Heart left ventricle (tissue), 16 donors: ENCODE measurements at regions not wholly inside any gene's neighbourhood (a gene's known extent, or its start where the extent isn't known, plus 50 kb on each side); places are given as distances from the start of the nearest gene placed in this dataset.
A peak's percentile ranks its signal among the peaks of the same experiment; 100 is the strongest.

Experiments used
- ATAC-seq, 4 donors: fragments of 200-7000 bp; cut with Tn5 transposase; one replicate each; pipeline ENCODE4 v1.9.1; 2020 to 2022; ENCODE audit warnings: moderate library complexity in 4 of 4, mild to moderate bottlenecking in 3 of 4, moderate number of reproducible peaks in 1 of 4
- DNase-seq, 5 donors: peaks; one replicate each; pipeline ENCODE4 v3.0.0-alpha.2; 2020
- H3K27ac ChIP-seq, 12 donors: fragments of 200-600 bp; sonication (generic) in 4 of 12; one replicate each; pipeline versions ENCODE4 v1.5.0 to v1.8.0; 2016 to 2022; ENCODE audit warnings: mild to moderate bottlenecking in 2 of 12
- H3K27me3 ChIP-seq, 9 donors: fragments of 200-600 bp; sonication (generic) in 2 of 9; one replicate each; pipeline versions ENCODE4 v1.5.1 to v1.8.0; 2016 to 2022; ENCODE audit warnings: mild to moderate bottlenecking in 3 of 9
- H3K36me3 ChIP-seq, 9 donors: fragments of 200-600 bp; sonication (generic) in 2 of 9; one replicate each; pipeline versions ENCODE4 v1.5.0 to v1.8.0; 2018 to 2022; ENCODE audit warnings: mild to moderate bottlenecking in 2 of 9
- H3K4me1 ChIP-seq, 12 donors: fragments of 200-600 bp; sonication (generic) in 4 of 12; one replicate each; pipeline versions ENCODE4 v1.5.0 to v1.8.0; 2016 to 2022; ENCODE audit warnings: mild to moderate bottlenecking in 3 of 12
- H3K4me3 ChIP-seq, 12 donors: fragments of 200-600 bp; sonication (generic) in 4 of 12; one replicate each; pipeline versions ENCODE4 v1.5.0 to v1.8.0; 2017 to 2022; ENCODE audit warnings: mild to moderate bottlenecking in 9 of 12, moderate library complexity in 4 of 12
- H3K9me3 ChIP-seq, 12 donors: fragments of 200-600 bp; sonication (generic) in 4 of 12; one replicate each; pipeline versions ENCODE4 v1.5.0 to v1.8.0; 2016 to 2022; ENCODE audit warnings: mild to moderate bottlenecking in 1 of 12
- POLR2A ChIP-seq, 2 donors: fragments of 450-650 bp; IDR thresholded peaks; one replicate each; pipeline ENCODE4 v1.6.1; 2017; ENCODE audit warnings: antibody characterized with exemption in 2 of 2, mild to moderate bottlenecking in 2 of 2, moderate library complexity in 2 of 2
- WGBS, 4 donors: extraction: QIAGEN DNeasy Blood & Tissue Kit in 2 of 4; methylation state at CpG; one replicate each; pipeline versions ENCODE4 v1.1.5 to v1.1.7; 2013 to 2018; 5-methylcytosine and 5-hydroxymethylcytosine counted together
- intact Hi-C, 10 donors: fragments of 100-400 bp; cut with DNase I; formaldehyde crosslinking; loops; one replicate each; pipeline versions ENCODE4 v1.11.1 to v1.14.2; 2022
- TF ChIP-seq, protein P1 (sequence below), 12 donors: fragments of 200-600 bp; sonication (generic) in 4 of 12; IDR thresholded peaks; one replicate each; pipeline versions ENCODE4 v1.5.0 to v1.8.0; 2018 to 2022; ENCODE audit warnings: antibody characterized with exemption in 12 of 12, mild to moderate bottlenecking in 5 of 12
- donor health status: ischemic (EF 13 %, LVEDD 7.1; RV severe dilation, severe dysfunction).
- donor health status: healthy with polysubstance abuse.
- donor health status: DM: no; HTN: yes; CAD: no.
- donor health status: DM: no; HTN: no; CAD: no.
- donor health status: ischemic (EF 25% LVEDD 6.9; RV normal size, moderate dysfunction).
- donor health status: ischemic (EF 25% LVEDD 5.7; RV mildly dilated, moderate dysfunction).
- donor health status: healthy.
- donor health status: DM: yes; HTN: yes; CAD: no.
- donor health status: ischemic (EF 35%, LVEDD 5.7; RV mildly dilated, moderate dysfunction).
- donor health status: nonischemic (EF 11% LVEDD 7.7; RV severe dilation, severe dysfunction).
- donor health status: DM: yes; HTN: yes; CAD: no.
- donor health status: PGD.
- donor health status: ischemic (EF 29% LVEDD 5.4; RV normal size, mild dysfunction).
- donor health status: nonischemic (EF 23%, LVEDD 6.1; RV moderate dilation, normal function).

GRCh38 chr14:101125719-101126651 is 222.5 kb upstream of the RTL1 start:
- whole genome bisulfite sequencing, 4 donors = 84 to 89% (median 87%) methylated on average over 25 to 37 of the region's 37 CpGs
- TF ChIP-seq, protein P1, sequence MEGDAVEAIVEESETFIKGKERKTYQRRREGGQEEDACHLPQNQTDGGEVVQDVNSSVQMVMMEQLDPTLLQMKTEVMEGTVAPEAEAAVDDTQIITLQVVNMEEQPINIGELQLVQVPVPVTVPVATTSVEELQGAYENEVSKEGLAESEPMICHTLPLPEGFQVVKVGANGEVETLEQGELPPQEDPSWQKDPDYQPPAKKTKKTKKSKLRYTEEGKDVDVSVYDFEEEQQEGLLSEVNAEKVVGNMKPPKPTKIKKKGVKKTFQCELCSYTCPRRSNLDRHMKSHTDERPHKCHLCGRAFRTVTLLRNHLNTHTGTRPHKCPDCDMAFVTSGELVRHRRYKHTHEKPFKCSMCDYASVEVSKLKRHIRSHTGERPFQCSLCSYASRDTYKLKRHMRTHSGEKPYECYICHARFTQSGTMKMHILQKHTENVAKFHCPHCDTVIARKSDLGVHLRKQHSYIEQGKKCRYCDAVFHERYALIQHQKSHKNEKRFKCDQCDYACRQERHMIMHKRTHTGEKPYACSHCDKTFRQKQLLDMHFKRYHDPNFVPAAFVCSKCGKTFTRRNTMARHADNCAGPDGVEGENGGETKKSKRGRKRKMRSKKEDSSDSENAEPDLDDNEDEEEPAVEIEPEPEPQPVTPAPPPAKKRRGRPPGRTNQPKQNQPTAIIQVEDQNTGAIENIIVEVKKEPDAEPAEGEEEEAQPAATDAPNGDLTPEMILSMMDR (IDR thresholded peaks at IDR 0.05) = no peak
- no peak for TF ChIP-seq POLR2A (IDR thresholded peaks at IDR 0.05)
- ATAC-seq = no peak
- Histone ChIP-seq H3K36me3 (no peaks in the 10 kb centered on the region), H3K4me1 (peaks cover 0 to 5% (median 0%) of the 10 kb centered on the region in 12 donors), H3K9me3 (no peaks in the 10 kb centered on the region), H3K4me3 (no peak overlapping the region), H3K27me3 (peaks cover 0 to 37% (median 2%) of the 10 kb centered on the region in 9 donors), H3K27ac (no peak overlapping the region)
- intact Hi-C loops = no loop called here
- DNase-seq = peak in 1 of 5 donors; percentile 49

DNA sequence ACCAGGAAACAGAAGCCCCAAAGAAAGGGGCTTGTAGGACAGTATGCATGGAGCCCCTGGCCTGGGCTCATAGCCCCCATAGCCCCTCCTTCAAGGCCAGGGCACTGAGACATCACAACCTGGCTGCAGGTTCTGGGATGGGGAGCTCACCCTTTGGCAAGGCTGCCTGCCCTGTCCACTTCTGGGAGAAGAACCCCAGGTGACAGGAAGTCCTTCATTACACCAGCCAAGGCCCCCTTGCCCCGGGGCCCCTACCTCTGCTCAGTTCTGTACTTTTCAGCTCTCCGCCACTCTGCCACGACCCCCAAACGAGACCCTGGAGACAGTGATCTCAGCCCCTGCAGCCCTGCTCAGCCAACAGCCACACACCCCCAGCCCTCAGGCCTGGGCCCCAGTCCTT is 223.2 kb upstream of the RTL1 start:
- H3K4me3 ChIP-seq = no peak overlapping the region
- H3K4me1 ChIP-seq = peaks cover 0 to 2% (median 0%) of the 10 kb centered on the region in 12 donors
- ATAC-seq (no peak), DNase-seq (no peak)
- intact Hi-C loops = no loop called here
- no peak for TF ChIP-seq POLR2A (IDR thresholded peaks at IDR 0.05)
- TF ChIP-seq, protein P1 (IDR thresholded peaks at IDR 0.05) = no peak
- H3K27ac ChIP-seq = no peak overlapping the region
- no peaks in the 10 kb centered on the region for H3K9me3 ChIP-seq
- 80 to 88% (median 83%) methylated on average over 3 to 4 of the region's 4 CpGs for WGBS, 4 donors
- peaks cover 0 to 40% (median 2%) of the 10 kb centered on the region in 9 donors for H3K27me3 ChIP-seq
- no peaks in the 10 kb centered on the region for H3K36me3 ChIP-seq

DNA sequence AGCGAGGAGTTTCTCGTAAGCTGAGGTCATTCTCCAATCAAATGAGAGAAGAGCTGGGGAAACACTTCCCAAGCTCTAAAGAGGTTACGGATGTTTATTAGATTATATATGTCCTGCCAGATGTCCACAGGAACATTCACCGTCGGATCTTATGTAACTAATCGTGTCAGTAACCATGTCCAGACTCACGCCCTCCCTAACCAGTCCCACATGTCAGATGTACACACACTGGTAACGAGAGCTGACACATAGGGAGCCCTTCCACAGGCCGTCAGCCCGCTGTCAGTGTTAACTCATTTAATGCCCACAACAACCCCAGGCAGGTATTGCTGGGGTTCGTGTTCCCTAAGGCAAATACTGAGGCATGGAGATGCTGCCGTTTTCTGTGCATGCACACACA is 223.7 kb upstream of the RTL1 start:
- Histone ChIP-seq H3K27ac (no peak overlapping the region), H3K36me3 (no peaks in the 10 kb centered on the region), H3K9me3 (no peaks in the 10 kb centered on the region), H3K4me1 (no peaks in the 10 kb centered on the region), H3K27me3 (peaks cover 0 to 45% (median 4%) of the 10 kb centered on the region in 9 donors), H3K4me3 (no peak overlapping the region)
- ATAC-seq (no peak), DNase-seq (no peak)
- intact Hi-C loops = no loop called here
- TF ChIP-seq POLR2A (IDR thresholded peaks at IDR 0.05) = no peak
- TF ChIP-seq, protein P1 (IDR thresholded peaks at IDR 0.05) = no peak
- WGBS, 4 donors = 70 to 84% (median 80%) methylated on average over 12 of the region's 12 CpGs

DNA sequence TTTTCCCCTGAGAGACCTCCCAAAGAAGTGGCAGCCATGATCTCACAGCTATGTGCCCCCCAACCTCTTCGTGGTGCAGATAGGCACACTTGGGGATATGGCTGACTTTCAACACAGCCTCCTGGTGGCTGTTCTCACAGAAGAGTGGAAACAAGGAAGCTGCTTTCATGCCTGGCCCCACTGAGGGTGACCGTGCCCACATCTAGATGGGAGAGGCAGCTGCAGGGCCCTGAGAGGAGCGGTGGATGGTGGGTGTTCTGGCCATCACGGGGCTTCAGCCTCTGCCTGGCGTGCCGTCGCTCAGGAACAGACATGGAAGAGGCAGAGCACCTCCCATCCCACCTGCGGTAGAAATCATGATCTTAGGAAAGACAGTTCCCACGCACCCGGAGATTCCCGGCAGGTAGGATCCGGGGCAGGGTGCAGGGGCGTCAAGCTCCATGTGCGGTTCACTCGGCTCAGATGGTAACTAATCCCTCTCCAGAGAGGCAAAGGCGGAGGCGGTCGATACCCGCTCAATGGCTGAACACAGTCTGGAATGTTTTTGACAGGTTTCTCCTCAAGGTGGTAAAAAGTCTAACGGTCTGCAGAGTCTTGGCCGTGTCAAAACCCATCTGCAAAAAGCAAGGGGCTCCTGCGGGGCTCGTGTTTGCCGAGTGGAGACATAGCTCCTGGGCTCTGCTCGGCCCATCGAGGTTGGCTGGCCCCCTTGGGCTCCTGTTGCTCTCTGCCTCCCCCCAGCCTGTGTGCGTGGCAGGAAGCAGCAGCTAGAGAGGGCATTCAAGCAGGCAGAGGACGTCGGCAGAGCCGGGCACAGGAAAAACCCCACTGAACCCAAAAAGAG is 225.2 kb upstream of the RTL1 start:
- WGBS, 4 donors = 73 to 78% (median 77%) methylated on average over 29 to 30 of the region's 30 CpGs
- ATAC-seq (no peak), DNase-seq (peak in 2 of 5 donors; percentile 2 to 54)
- Histone ChIP-seq H3K4me3 (no peak overlapping the region), H3K27ac (no peak overlapping the region), H3K4me1 (no peaks in the 10 kb centered on the region), H3K36me3 (no peaks in the 10 kb centered on the region), H3K27me3 (peaks cover 0 to 56% (median 12%) of the 10 kb centered on the region in 9 donors), H3K9me3 (no peaks in the 10 kb centered on the region)
- TF ChIP-seq POLR2A (IDR thresholded peaks at IDR 0.05) = no peak
- TF ChIP-seq, protein P1 (IDR thresholded peaks at IDR 0.05) = no peak
- intact Hi-C loops = no loop called here
